Gastroesophageal sphincter (tissue), 3 donors: ENCODE measurements at regions not wholly inside any gene's neighbourhood (a gene's known extent, or its start where the extent isn't known, plus 50 kb on each side); places are given as distances from the start of the nearest gene placed in this dataset.

Source experiments
- CTCF ChIP-seq, 4 experiments: fragments of 200-600 bp in 2 of 4; fragments of 450-650 bp in 2 of 4; sonication (generic) in 1 of 4; IDR thresholded peaks; one replicate each; pipeline ENCODE4 v1.5.1; 2017 to 2019; ENCODE audit warnings: antibody characterized with exemption in 4 of 4, mild to moderate bottlenecking in 2 of 4, moderate library complexity in 2 of 4
- EP300 ChIP-seq: sonication (generic); formaldehyde crosslinking; IDR thresholded peaks from one replicate; pipeline ENCODE4 v1.6.1; 2017; ENCODE audit warnings: antibody characterized with exemption, mild to moderate bottlenecking
- POLR2A ChIP-seq, 2 donors: fragments of 450-650 bp; IDR thresholded peaks; one replicate each; pipeline ENCODE4 v1.6.1; 2017; ENCODE audit warnings: antibody characterized with exemption in 2 of 2, mild to moderate bottlenecking in 2 of 2, moderate library complexity in 1 of 2

- TF ChIP-seq CTCF (IDR thresholded peaks at IDR 0.05) = no peak
- TF ChIP-seq POLR2A (IDR thresholded peaks at IDR 0.05) = no peak
- no peak for TF ChIP-seq EP300
Measured at GRCh38 chr7:51587604-51588003, 271.0 kb upstream of the COBL start.
